ENCODE measurements at regions not wholly inside any gene's neighbourhood (a gene's known extent, or its start where the extent isn't known, plus 50 kb on each side); places are given as distances from the start of the nearest gene placed in this dataset.

GRCh38 chr4:62627671-62628070 lies 1427.5 kb downstream of the ADGRL3 start:
- Histone ChIP-seq H3K9me3 (ENCODE audit: control insufficient read depth, low read depth, low read length) (no peaks in the 10 kb centered on the region), H3K4me3 (ENCODE audit: control insufficient read depth in 2 of 3, extremely low read depth in 1 of 3, insufficient read depth in 2 of 3, low read depth in 1 of 3, low read length in 3 of 3) (no peak overlapping the region), H3K4me1 (ENCODE audit: control insufficient read depth, extremely low read depth, insufficient read depth, low read length) (no peaks in the 10 kb centered on the region), H3K36me3 (ENCODE audit: control insufficient read depth in 2 of 2, extremely low read depth in 1 of 2, insufficient read depth in 2 of 2, low read length in 2 of 2) (no peaks in the 10 kb centered on the region), H3K27me3 (ENCODE audit: control insufficient read depth, extremely low read depth, insufficient read depth, low read length) (no peaks in the 10 kb centered on the region), H2AFZ (ENCODE audit: control insufficient read depth, low read length) (no peak overlapping the region), H3K9ac (ENCODE audit: control insufficient read depth, extremely low read depth, insufficient read depth, low read length) (no peak overlapping the region), H3K79me2 (ENCODE audit: control insufficient read depth, insufficient read depth, low read length) (no peaks in the 10 kb centered on the region), H3K9me1 (ENCODE audit: control insufficient read depth, extremely low read depth, insufficient read depth, low read length) (no peaks in the 10 kb centered on the region), H4K20me1 (ENCODE audit: control insufficient read depth, extremely low read depth, insufficient read depth, low read length) (no peaks in the 10 kb centered on the region), H3K27ac (ENCODE audit: control insufficient read depth, insufficient read depth, low read length) (no peak overlapping the region), H3K4me2 (ENCODE audit: control insufficient read depth, extremely low read depth, insufficient read depth, low read depth, low read length) (no peak overlapping the region)
- DNase-seq (ENCODE audit: low read depth, low spot score) (no peak), FAIRE-seq (no peak)
- dilution Hi-C loops (cut with MboI; ENCODE audit: extremely low pct_ligation_motif_present, low sequenced_read_pairs): no loop called here
- TF ChIP-seq EZH2 (IDR thresholded peaks at IDR 0.05; ENCODE audit: low read length): no peak
- TF ChIP-seq CTCF (optimal IDR thresholded peaks at IDR 0.05 in 1 of 3, IDR thresholded peaks at IDR 0.05 in 1 of 3, conservative IDR thresholded peaks at IDR 0.05 in 1 of 3; ENCODE audit: extremely low read depth in 1 of 3, insufficient read depth in 2 of 3, low read length in 3 of 3): no peak

- no peak overlapping the region for H3K4me2 ChIP-seq (ENCODE audit: control insufficient read depth, extremely low read depth, insufficient read depth, low read depth, low read length)
- no peaks in the 10 kb centered on the region for H4K20me1 ChIP-seq (ENCODE audit: control insufficient read depth, extremely low read depth, insufficient read depth, low read length)
- H3K9ac ChIP-seq (ENCODE audit: control insufficient read depth, extremely low read depth, insufficient read depth, low read length): no peak overlapping the region
- dilution Hi-C loops (cut with MboI; ENCODE audit: extremely low pct_ligation_motif_present, low sequenced_read_pairs): no loop called here
- no peaks in the 10 kb centered on the region for H3K27me3 ChIP-seq (ENCODE audit: control insufficient read depth, extremely low read depth, insufficient read depth, low read length)
- no peaks in the 10 kb centered on the region for H3K36me3 ChIP-seq (ENCODE audit: control insufficient read depth in 2 of 2, extremely low read depth in 1 of 2, insufficient read depth in 2 of 2, low read length in 2 of 2)
- DNase-seq (ENCODE audit: low read depth, low spot score) (no peak), FAIRE-seq (no peak)
- TF ChIP-seq CTCF (optimal IDR thresholded peaks at IDR 0.05 in 1 of 3, IDR thresholded peaks at IDR 0.05 in 1 of 3, conservative IDR thresholded peaks at IDR 0.05 in 1 of 3; ENCODE audit: extremely low read depth in 1 of 3, insufficient read depth in 2 of 3, low read length in 3 of 3) (no peak), EZH2 (IDR thresholded peaks at IDR 0.05; ENCODE audit: low read length) (no peak)
- H2AFZ ChIP-seq (ENCODE audit: control insufficient read depth, low read length): no peak overlapping the region
- H3K27ac ChIP-seq (ENCODE audit: control insufficient read depth, insufficient read depth, low read length): no peak overlapping the region
- H3K9me1 ChIP-seq (ENCODE audit: control insufficient read depth, extremely low read depth, insufficient read depth, low read length): no peaks in the 10 kb centered on the region
- no peaks in the 10 kb centered on the region for H3K79me2 ChIP-seq (ENCODE audit: control insufficient read depth, insufficient read depth, low read length)
- no peaks in the 10 kb centered on the region for H3K4me1 ChIP-seq (ENCODE audit: control insufficient read depth, extremely low read depth, insufficient read depth, low read length)
- no peaks in the 10 kb centered on the region for H3K9me3 ChIP-seq (ENCODE audit: control insufficient read depth, low read depth, low read length)
- H3K4me3 ChIP-seq (ENCODE audit: control insufficient read depth in 2 of 3, extremely low read depth in 1 of 3, insufficient read depth in 2 of 3, low read depth in 1 of 3, low read length in 3 of 3): no peak overlapping the region
Observed at GRCh38 chr4:62627141-62627540, 1427.0 kb downstream of the ADGRL3 start.

All from keratinocyte (primary cell).